MM.1S (cell line): ENCODE measurements at regions not wholly inside any gene's neighbourhood (a gene's known extent, or its start where the extent isn't known, plus 50 kb on each side); places are given as distances from the start of the nearest gene placed in this dataset.
"Not testable (repeated sequence)": the region's sequence is repeated elsewhere in the genome, so short reads cannot be mapped to it uniquely, and the experiment has no call there.

Experiments used
- CTCF ChIP-seq: fragments of 300-600 bp; sonication (generic); IDR thresholded peaks from 2 replicates; pipeline ENCODE4 v1.5.1; 2016; ENCODE audit warnings: antibody characterized with exemption, low read length, mixed read lengths
- EZH2 ChIP-seq: fragments of 300-600 bp; sonication (generic); optimal IDR thresholded peaks from 2 replicates; pipeline ENCODE3; 2017; ENCODE audit warnings: low read depth, mild to moderate bottlenecking, antibody characterized with exemption, low read length, mixed read lengths
- EZH2phosphoT487 ChIP-seq: fragments of 300-600 bp; sonication (generic); IDR thresholded peaks from 2 replicates; pipeline ENCODE4 v1.6.1; 2018; ENCODE audit warnings: antibody characterized with exemption, low read length

GRCh38 chr9:97233009-97233400 lies 74.5 kb upstream of the CCDC180 start:
- TF ChIP-seq CTCF, EZH2phosphoT487, EZH2: not testable (repeated sequence)
